ENCODE measurements at regions not wholly inside any gene's neighbourhood (a gene's known extent, or its start where the extent isn't known, plus 50 kb on each side); places are given as distances from the start of the nearest gene placed in this dataset.

GRCh38 chr7:155402941-155403340 is 55.0 kb upstream of the EN2 start:
- ChIA-PET POLR2A (no interaction called here), CTCF (no interaction called here)
- DNase-seq (ENCODE audit: extremely low spot score) = no peak
- no peak for TF ChIP-seq CTCF (IDR thresholded peaks at IDR 0.05; ENCODE audit: control extremely low read depth, extremely low read depth, low read depth, missing control alignments)

GRCh38 chr7:155404976-155405375 is 53.0 kb upstream of the EN2 start:
- TF ChIP-seq CTCF (IDR thresholded peaks at IDR 0.05; ENCODE audit: control extremely low read depth, extremely low read depth, low read depth, missing control alignments) = no peak
- POLR2A ChIA-PET = no interaction called here
- no peak for DNase-seq (ENCODE audit: extremely low spot score)
- CTCF ChIA-PET = no interaction called here

- no peak for TF ChIP-seq CTCF (IDR thresholded peaks at IDR 0.05; ENCODE audit: control extremely low read depth, extremely low read depth, low read depth, missing control alignments)
- ChIA-PET CTCF (no interaction called here), POLR2A (no interaction called here)
- DNase-seq (ENCODE audit: extremely low spot score) = no peak
Measured at GRCh38 chr7:155405399-155406318, 52.3 kb upstream of the EN2 start.

- ChIA-PET CTCF (no interaction called here), POLR2A (no interaction called here)
- no peak for DNase-seq (ENCODE audit: extremely low spot score)
- TF ChIP-seq CTCF (IDR thresholded peaks at IDR 0.05; ENCODE audit: control extremely low read depth, extremely low read depth, low read depth, missing control alignments) = no peak
Measured at GRCh38 chr7:155407799-155408198, 50.1 kb upstream of the EN2 start.

Data from GM10248 (cell line).